Iris pigment epithelial cell (primary cell): ENCODE measurements at regions not wholly inside any gene's neighbourhood (a gene's known extent, or its start where the extent isn't known, plus 50 kb on each side); places are given as distances from the start of the nearest gene placed in this dataset.

Experiments
- DNase-seq: peaks from one replicate; pipeline ENCODE4 v3.0.0-alpha.2; 2011; ENCODE audit warnings: low read depth

DNA sequence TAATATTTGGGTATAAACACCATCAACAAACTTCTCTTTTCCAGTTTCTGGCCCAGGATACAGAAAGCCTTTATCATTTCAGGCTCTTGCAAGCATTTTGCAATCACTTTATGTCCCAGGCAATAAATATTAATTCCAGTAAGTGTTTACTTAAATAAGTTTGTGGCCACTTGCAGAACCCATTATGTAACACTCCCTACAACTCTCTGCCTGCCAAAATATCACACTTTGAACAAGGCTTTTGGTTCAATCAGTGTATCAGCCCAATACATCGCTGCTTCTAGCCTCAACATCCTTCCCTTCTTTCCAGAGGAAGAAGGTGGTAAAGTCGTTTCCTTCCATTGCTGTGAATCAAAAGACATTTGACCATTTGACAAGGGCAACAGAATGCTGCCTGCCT, 203.0 kb upstream of the USP25 start:
- DNase-seq = no peak

DNA sequence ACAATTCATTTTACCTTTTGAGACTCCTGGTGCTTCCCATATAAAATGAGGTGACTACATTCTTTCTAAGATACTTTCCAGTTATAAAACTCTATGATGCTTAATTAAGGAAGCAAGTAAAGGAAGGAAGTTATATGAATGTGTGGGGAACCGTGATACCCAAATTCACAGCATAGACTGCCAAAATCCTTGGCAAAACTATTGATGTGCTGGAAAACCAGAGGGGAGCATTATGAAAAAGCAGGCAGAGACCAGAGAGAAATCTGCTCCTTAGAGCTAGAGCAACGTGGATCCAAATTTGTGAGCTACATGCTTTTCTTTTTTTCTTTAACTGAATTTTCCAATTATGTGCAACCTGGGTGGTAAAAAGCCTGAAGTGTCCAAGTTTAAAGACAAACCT, 201.4 kb upstream of the USP25 start:
- DNase-seq = no peak

DNA sequence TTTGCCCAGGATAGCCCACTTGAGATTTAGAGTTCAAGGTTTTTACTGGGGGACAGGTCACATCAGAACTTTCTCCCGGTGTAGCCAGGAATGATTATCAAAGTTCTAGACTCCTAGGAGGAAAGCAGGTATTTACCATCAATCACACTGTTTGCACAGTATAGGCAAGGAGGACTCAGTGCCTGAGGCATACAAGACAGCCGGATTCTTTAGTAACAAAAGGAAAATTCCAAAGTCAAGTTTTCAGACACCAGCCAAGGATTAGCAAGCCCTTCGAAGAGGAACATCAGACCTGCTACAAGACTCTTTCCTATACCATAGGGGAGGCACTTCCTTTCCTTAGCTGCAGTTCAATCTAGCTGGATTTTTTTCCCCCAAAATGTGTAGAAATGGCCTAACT, 197.8 kb upstream of the USP25 start:
- no peak for DNase-seq

DNA sequence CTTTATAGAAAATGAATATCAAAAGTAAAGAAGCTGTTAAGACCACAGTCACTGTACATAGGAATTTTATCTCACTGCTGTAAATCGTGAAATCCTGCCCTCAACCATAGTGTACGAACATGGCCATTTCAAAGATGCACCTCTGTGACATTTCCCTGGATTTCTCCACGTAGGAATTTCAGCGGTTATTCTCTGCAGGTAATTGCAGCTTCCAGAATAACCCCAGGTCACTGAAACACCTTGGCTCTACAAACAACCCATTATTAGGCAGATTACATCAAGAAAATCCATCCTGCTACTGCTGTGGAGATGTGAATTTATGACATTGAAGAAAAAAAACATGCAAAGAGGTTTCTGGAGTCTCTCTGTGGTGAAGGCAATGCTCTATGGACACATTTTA, 196.2 kb upstream of the USP25 start:
- DNase-seq = no peak

GRCh38 chr21:15534450-15534886, 195.3 kb upstream of the USP25 start:
- no peak for DNase-seq

- peak; percentile 20 for DNase-seq
These were observed 190.4 kb upstream of the USP25 start for GRCh38 chr21:15539376-15539775.

GRCh38 chr21:15543473-15543872, 186.3 kb upstream of the USP25 start:
- no peak for DNase-seq

GRCh38 chr21:15549671-15550070, 180.1 kb upstream of the USP25 start:
- peak; percentile 37 for DNase-seq

DNA sequence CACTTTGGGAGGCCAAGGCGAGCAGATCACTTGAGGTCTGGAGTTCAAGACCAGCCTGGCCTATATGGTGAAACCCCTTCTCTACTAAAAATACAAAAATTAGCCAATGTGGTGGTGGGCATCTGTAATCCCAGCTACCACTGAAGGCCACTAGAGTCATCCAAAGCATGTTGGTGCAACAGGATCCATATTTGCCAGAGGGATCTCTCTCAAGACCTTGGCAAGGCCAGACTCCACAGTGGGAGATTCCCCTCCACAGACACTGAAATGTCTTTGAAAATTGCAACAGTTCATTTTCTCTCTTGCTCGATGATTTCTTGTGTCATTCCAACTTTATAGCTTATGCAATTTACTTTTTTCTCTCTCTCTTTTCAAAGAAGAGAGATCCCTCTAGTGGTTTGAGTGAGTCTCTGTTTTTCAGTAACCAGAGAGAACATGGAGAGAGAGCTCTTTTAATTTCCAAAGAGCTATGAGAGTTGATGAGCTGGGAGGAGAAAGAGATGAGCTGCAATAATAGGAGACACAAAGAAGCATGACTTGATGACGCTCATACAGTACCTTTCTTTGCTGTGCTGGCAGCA, 176.8 kb upstream of the USP25 start:
- DNase-seq = peak; percentile 47

DNA sequence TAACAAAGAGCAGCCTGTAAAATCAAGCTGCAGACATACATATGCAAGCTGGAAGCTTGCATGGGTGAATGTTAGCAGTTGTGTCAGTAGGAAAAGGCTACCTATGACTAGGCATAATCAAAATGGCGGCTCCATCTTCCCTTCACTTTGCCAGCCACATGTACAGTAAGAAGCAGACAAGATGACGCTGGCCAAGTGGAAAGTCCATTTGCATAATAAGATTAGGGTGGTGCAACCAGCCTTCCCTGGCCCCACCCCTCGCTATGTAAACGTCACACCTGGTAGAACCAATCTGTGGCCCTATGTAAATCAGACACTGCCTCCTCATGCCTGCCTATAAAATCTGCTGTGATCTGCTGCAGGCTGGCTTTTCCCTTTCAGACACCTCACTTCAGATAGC, 171.9 kb upstream of the USP25 start:
- DNase-seq = no peak

- DNase-seq = no peak
These were observed 170.9 kb upstream of the USP25 start for GRCh38 chr21:15558884-15559283.

DNA sequence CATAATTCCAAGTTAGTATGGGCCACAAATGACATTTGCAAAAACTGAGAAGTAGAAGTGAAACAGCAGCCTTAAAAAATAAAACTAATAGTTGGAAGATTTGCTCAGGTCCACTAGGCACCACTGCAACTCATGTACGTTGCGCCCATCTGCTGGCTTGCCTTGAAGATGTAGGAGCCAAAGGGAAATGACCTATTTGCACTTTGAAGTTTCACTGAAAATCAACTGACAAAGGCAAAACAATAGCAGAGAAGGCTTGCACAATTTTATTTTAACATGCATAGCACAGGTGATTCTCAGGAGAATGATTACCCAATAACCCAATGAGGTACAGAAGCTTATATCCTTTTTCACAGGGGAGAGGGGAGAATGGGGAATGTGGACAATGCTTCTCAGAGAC, 170.1 kb upstream of the USP25 start:
- DNase-seq = no peak

- DNase-seq = no peak
These were observed 169.3 kb upstream of the USP25 start for GRCh38 chr21:15560383-15561056.

- DNase-seq = no peak
These were observed 167.0 kb upstream of the USP25 start for GRCh38 chr21:15562748-15563147.

DNA sequence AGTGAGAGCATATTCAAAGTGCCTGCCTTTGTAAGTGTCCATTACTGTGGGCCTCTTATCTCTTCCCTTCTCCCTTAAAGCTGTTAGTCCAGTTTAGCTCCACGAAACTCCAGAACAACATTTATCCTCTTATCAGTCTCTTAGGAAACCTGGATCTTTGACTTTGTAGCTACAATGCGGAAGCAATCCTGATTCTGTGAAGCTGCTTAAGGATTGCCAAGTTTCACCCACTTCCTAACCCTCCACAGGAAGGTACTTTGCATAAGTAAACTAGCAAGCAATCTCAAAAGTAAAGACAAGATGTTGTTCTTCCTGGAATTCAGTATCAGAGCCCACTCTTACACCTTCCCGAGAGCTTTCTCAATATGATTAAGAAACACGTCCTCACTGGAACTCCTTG, 164.9 kb upstream of the USP25 start:
- DNase-seq = no peak

DNA sequence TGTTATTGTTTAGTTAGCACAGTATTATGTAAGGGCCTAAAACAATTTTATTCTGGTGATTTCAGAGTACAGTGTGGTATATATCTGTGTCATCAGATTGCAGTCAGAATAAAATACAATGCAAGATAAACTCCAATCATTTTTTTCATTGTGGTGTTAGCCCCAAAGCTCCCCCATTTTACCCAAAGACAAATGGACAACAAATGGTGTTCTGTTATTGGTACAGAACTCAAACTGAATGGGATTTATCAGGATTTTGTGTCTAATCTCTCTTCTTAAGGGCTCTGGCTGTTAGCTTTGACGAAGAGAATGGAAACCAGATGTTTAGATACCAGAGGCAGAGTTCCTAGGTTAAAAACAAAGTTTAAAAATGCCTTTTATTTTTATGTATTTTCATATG, 163.1 kb upstream of the USP25 start:
- no peak for DNase-seq

GRCh38 chr21:15567191-15567590, 162.6 kb upstream of the USP25 start:
- DNase-seq = no peak

DNA sequence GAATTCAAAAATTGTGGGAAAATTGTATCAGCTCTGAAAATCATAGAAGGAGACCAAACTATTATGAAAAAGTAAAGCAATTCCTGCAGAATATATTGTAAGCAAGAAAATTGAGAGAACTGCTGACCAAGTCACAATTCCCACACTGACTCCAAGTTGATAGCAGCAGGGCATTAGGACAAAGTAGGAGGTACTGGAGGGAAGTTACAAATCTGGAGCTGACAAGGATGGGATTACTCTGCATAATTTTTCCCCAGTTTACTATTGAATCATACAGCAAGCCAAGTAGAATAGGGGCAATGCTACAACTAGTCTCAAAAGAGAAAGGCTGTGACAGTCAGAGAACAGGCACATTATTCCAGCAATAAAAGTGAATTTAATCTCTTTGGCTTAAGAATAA, 161.3 kb upstream of the USP25 start:
- DNase-seq = no peak

DNA sequence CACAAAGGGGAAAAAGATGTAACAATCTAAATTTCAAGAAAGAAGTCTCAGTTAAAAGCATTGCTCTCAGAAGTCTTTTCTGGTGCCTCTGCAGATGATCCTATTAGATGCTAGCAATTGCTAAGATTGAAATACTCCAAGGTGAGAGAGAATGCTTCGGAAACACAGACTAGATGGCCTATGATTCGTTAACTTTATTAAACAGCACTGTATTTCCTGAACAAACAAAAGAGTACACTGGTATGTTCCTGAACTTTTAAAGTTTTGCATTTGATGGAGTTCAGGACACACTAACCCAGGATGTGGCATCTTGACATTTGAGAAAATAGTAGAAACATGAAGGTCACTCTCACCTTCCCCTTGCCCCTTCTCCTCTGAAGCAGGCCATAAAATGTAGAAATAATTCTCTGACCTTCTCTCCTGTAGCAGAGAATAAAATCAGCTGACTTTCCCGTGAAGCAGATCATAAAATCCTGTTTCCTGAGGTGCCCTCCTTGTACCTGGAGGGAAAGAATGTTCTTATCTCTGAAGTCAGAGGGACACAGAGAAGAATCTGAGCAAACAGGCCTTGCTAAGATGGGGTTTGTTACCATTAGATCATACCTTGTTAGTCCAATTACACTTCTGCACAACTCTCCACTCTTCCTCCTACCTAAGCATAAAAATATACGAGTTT, 142.9 kb upstream of the USP25 start:
- DNase-seq = no peak

DNA sequence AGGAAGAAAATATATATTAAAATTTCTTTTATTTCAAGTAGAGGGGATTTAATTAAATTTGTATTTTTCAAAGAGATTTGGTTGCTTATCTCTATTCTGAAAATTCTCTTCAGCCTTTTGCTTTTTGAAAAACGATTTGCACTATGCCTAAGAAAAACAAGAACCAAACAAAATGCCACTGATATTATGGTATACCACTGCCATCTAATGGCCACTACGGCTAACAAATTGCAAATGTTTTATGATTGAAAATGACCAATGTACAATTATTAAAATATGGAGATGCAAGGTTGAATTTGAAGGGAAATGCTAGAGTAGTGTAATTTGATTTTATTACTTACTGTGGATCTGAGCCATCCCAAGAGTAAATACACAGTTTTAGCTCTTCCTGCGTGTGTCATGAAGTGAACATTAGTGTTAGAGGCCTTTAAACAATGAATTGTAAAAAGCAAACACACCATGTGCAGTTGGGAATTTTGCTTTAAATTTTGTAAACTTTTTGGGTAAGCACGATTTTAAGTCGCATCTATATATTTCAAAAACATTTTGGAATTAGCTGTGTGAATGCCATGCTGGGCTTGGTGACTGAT, 137.4 kb upstream of the USP25 start:
- peak; percentile 46 for DNase-seq

GRCh38 chr21:15592957-15593356, 136.8 kb upstream of the USP25 start:
- DNase-seq = no peak

GRCh38 chr21:15601390-15601789, 128.4 kb upstream of the USP25 start:
- no peak for DNase-seq

- peak; percentile 85 for DNase-seq
These were observed 125.4 kb upstream of the USP25 start for GRCh38 chr21:15604413-15604812.
